ENCODE measurements at regions not wholly inside any gene's neighbourhood (a gene's known extent, or its start where the extent isn't known, plus 50 kb on each side); places are given as distances from the start of the nearest gene placed in this dataset.

DNA sequence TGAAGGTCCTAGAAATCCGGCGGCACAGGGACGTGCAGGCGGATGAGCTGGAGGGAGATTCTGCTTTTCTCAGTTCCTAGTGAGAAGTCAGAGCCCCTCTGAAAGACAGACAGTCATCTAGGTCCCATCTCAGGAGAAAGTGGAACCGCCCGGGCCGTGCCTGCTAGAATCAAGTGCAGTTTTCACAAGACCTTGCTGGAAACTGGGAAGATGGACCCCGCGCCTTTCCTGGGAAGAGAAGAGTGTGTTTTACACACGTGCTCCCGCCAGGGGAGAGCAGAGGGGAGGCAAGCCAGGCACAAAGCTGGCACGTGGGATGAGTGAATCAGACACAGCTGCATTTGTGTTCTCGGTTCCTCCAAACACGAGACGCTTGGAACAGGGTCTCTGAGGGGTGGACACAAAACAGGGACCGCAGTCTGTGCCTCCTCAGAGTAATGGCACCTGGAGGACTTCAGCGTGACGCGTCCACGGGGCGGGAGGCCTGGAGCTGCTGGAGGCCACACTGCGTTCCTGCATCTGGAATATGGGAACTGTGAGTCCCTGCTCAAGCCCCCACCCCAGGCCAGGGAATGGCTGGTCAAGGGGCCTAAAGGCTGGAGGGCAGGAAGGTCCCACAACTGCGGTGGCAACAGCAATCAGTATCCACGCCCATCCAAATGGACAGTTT lies 218.3 kb downstream of the BRD1 start:
- H3K27ac ChIP-seq (ENCODE audit: poor library complexity, severe bottlenecking), result no peak overlapping the region
- no peak for ATAC-seq (ENCODE audit: low read depth)
- TF ChIP-seq, protein P1, sequence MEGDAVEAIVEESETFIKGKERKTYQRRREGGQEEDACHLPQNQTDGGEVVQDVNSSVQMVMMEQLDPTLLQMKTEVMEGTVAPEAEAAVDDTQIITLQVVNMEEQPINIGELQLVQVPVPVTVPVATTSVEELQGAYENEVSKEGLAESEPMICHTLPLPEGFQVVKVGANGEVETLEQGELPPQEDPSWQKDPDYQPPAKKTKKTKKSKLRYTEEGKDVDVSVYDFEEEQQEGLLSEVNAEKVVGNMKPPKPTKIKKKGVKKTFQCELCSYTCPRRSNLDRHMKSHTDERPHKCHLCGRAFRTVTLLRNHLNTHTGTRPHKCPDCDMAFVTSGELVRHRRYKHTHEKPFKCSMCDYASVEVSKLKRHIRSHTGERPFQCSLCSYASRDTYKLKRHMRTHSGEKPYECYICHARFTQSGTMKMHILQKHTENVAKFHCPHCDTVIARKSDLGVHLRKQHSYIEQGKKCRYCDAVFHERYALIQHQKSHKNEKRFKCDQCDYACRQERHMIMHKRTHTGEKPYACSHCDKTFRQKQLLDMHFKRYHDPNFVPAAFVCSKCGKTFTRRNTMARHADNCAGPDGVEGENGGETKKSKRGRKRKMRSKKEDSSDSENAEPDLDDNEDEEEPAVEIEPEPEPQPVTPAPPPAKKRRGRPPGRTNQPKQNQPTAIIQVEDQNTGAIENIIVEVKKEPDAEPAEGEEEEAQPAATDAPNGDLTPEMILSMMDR (IDR thresholded peaks at IDR 0.05; ENCODE audit: poor library complexity, severe bottlenecking), result no peak
- peak; percentile 37 for DNase-seq (ENCODE audit: low spot score)
- H3K4me1 ChIP-seq (ENCODE audit: insufficient read depth, poor library complexity, severe bottlenecking), result no peaks in the 10 kb centered on the region
- H3K4me3 ChIP-seq (ENCODE audit: severe bottlenecking), result no peak overlapping the region
- no peaks in the 10 kb centered on the region for H3K27me3 ChIP-seq (ENCODE audit: insufficient read depth, poor library complexity, severe bottlenecking)
- H3K9me3 ChIP-seq (ENCODE audit: severe bottlenecking), result no peaks in the 10 kb centered on the region
- no peaks in the 10 kb centered on the region for H3K36me3 ChIP-seq (ENCODE audit: low read depth)

GRCh38 chr22:49608660-49609059 lies 219.0 kb downstream of the BRD1 start:
- Histone ChIP-seq H3K9me3 (ENCODE audit: severe bottlenecking) (no peaks in the 10 kb centered on the region), H3K4me1 (ENCODE audit: insufficient read depth, poor library complexity, severe bottlenecking) (no peaks in the 10 kb centered on the region), H3K4me3 (ENCODE audit: severe bottlenecking) (no peak overlapping the region), H3K27ac (ENCODE audit: poor library complexity, severe bottlenecking) (no peak overlapping the region), H3K27me3 (ENCODE audit: insufficient read depth, poor library complexity, severe bottlenecking) (no peaks in the 10 kb centered on the region), H3K36me3 (ENCODE audit: low read depth) (no peaks in the 10 kb centered on the region)
- TF ChIP-seq, protein P1 (IDR thresholded peaks at IDR 0.05; ENCODE audit: poor library complexity, severe bottlenecking), result no peak
- ATAC-seq (ENCODE audit: low read depth) (no peak), DNase-seq (ENCODE audit: low spot score) (no peak)

GRCh38 chr22:49608228-49608627 lies 219.4 kb downstream of the BRD1 start:
- no peaks in the 10 kb centered on the region for H3K27me3 ChIP-seq (ENCODE audit: insufficient read depth, poor library complexity, severe bottlenecking)
- ATAC-seq (ENCODE audit: low read depth), result no peak

DNA sequence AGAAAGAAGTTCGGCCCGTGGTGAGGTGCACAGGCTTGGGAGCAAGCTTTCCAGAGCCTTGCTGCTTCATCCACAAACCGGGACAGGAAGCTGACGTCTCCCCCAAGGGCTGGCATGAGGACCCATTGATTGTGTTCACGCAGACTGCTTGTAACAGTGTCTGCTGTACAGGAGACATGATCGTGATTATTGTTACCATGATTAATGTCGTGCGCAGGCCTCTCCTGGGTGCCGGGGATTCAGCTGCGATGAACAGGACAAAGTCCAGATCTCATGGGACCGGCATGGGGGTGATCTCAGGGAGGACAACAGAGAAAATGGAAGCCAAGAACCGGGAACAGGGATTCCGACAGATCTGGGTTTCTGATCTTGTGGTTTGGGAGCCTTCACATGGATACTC lies 219.9 kb downstream of the BRD1 start:
- DNase-seq (ENCODE audit: low spot score) (no peak), ATAC-seq (ENCODE audit: low read depth) (no peak)
- Histone ChIP-seq H3K36me3 (ENCODE audit: low read depth) (no peaks in the 10 kb centered on the region), H3K27ac (ENCODE audit: poor library complexity, severe bottlenecking) (no peak overlapping the region), H3K9me3 (ENCODE audit: severe bottlenecking) (no peaks in the 10 kb centered on the region), H3K27me3 (ENCODE audit: insufficient read depth, poor library complexity, severe bottlenecking) (no peaks in the 10 kb centered on the region), H3K4me3 (ENCODE audit: severe bottlenecking) (no peak overlapping the region), H3K4me1 (ENCODE audit: insufficient read depth, poor library complexity, severe bottlenecking) (no peaks in the 10 kb centered on the region)
- TF ChIP-seq, protein P1 (IDR thresholded peaks at IDR 0.05; ENCODE audit: poor library complexity, severe bottlenecking), result no peak

More at GRCh38 chr22:49608228-49608627, 219.4 kb downstream of the BRD1 start:
- Histone ChIP-seq H3K4me1 (ENCODE audit: insufficient read depth, poor library complexity, severe bottlenecking) (no peaks in the 10 kb centered on the region), H3K36me3 (ENCODE audit: low read depth) (no peaks in the 10 kb centered on the region), H3K9me3 (ENCODE audit: severe bottlenecking) (no peaks in the 10 kb centered on the region), H3K4me3 (ENCODE audit: severe bottlenecking) (no peak overlapping the region), H3K27ac (ENCODE audit: poor library complexity, severe bottlenecking) (no peak overlapping the region)
- TF ChIP-seq, protein P1 (IDR thresholded peaks at IDR 0.05; ENCODE audit: poor library complexity, severe bottlenecking), result no peak
- no peak for DNase-seq (ENCODE audit: low spot score)

- Histone ChIP-seq H3K4me3 (ENCODE audit: severe bottlenecking) (no peak overlapping the region), H3K9me3 (ENCODE audit: severe bottlenecking) (no peaks in the 10 kb centered on the region), H3K27me3 (ENCODE audit: insufficient read depth, poor library complexity, severe bottlenecking) (no peaks in the 10 kb centered on the region), H3K27ac (ENCODE audit: poor library complexity, severe bottlenecking) (no peak overlapping the region), H3K36me3 (ENCODE audit: low read depth) (no peaks in the 10 kb centered on the region), H3K4me1 (ENCODE audit: insufficient read depth, poor library complexity, severe bottlenecking) (no peaks in the 10 kb centered on the region)
- TF ChIP-seq, protein P1 (IDR thresholded peaks at IDR 0.05; ENCODE audit: poor library complexity, severe bottlenecking), result no peak
- no peak for ATAC-seq (ENCODE audit: low read depth)
- DNase-seq (ENCODE audit: low spot score), result no peak
Measured at GRCh38 chr22:49606562-49607290, 220.9 kb downstream of the BRD1 start.
